ENCODE measurements at regions not wholly inside any gene's neighbourhood (a gene's known extent, or its start where the extent isn't known, plus 50 kb on each side); places are given as distances from the start of the nearest gene placed in this dataset.

DNA sequence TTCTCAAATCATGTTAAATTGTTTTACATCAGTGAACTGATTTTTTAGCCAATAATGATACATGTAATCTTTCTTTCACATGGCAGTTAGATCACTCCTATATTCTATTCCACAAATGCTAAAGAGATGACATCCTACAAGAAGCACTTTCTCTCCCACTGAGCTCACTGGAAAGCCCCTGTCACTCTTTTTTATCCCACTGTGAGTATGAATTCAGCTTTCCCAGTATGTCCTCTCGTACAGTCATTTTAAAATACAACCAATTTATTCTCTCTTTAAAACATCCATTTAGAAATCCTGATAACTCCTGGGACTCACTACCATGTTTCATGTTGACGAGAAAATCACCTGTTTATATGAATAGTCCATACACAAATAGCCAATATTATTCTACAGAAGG, 599.9 kb downstream of the SEMA5A start:
- FAIRE-seq (no peak), DNase-seq (ENCODE audit: low read depth, low spot score) (no peak)
- H3K4me1 ChIP-seq (ENCODE audit: control insufficient read depth, extremely low read depth, insufficient read depth, low read length): no peaks in the 10 kb centered on the region
- ChIA-PET CTCF (interaction anchor here (1.3 kb wide), 1 partner anchor 38 kb away, joined by 3 read pairs; no protein-coding TSS in a partner anchor), POLR2A (no interaction called here)
- H3K79me2 ChIP-seq (ENCODE audit: control insufficient read depth, insufficient read depth, low read length): no peaks in the 10 kb centered on the region
- H3K4me3 ChIP-seq (replicated peaks in 1 of 3; ENCODE audit: insufficient read depth in 1 of 3, low read depth in 1 of 3, low read length in 3 of 3): no peak overlapping the region
- no peaks in the 10 kb centered on the region for H3K9me1 ChIP-seq (replicated peaks; ENCODE audit: control insufficient read depth, extremely low read depth, insufficient read depth, low read length)
- TF ChIP-seq GATA2 (IDR thresholded peaks at IDR 0.05; ENCODE audit: insufficient read depth, insufficient read length, low read depth, low read length) (no peak), EZH2 (IDR thresholded peaks at IDR 0.05; ENCODE audit: borderline replicate concordance, low read depth, low read length, severe bottlenecking) (no peak), JUN (IDR thresholded peaks at IDR 0.05; ENCODE audit: borderline replicate concordance, insufficient read depth, insufficient read length, low read depth) (no peak), FOS (IDR thresholded peaks at IDR 0.05; ENCODE audit: borderline replicate concordance, insufficient read depth, low read length) (no peak), POLR2A (IDR thresholded peaks at IDR 0.05; ENCODE audit: low read depth, low read length) (no peak), MYC (IDR thresholded peaks at IDR 0.05; ENCODE audit: low read depth, low read length) (no peak), POLR2AphosphoS5 (IDR thresholded peaks at IDR 0.05; ENCODE audit: insufficient read depth, low read depth, low read length) (no peak)
- TF ChIP-seq, protein P1, sequence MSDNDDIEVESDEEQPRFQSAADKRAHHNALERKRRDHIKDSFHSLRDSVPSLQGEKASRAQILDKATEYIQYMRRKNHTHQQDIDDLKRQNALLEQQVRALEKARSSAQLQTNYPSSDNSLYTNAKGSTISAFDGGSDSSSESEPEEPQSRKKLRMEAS (IDR thresholded peaks at IDR 0.05; ENCODE audit: insufficient read depth, insufficient read length): no peak
- TF ChIP-seq, protein P2, sequence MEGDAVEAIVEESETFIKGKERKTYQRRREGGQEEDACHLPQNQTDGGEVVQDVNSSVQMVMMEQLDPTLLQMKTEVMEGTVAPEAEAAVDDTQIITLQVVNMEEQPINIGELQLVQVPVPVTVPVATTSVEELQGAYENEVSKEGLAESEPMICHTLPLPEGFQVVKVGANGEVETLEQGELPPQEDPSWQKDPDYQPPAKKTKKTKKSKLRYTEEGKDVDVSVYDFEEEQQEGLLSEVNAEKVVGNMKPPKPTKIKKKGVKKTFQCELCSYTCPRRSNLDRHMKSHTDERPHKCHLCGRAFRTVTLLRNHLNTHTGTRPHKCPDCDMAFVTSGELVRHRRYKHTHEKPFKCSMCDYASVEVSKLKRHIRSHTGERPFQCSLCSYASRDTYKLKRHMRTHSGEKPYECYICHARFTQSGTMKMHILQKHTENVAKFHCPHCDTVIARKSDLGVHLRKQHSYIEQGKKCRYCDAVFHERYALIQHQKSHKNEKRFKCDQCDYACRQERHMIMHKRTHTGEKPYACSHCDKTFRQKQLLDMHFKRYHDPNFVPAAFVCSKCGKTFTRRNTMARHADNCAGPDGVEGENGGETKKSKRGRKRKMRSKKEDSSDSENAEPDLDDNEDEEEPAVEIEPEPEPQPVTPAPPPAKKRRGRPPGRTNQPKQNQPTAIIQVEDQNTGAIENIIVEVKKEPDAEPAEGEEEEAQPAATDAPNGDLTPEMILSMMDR (IDR thresholded peaks at IDR 0.05; ENCODE audit: extremely low read depth in 1 of 2, insufficient read depth in 1 of 2, low read depth in 1 of 2, low read length in 2 of 2): no peak
- no peak overlapping the region for H2AFZ ChIP-seq (ENCODE audit: low read depth, low read length)
- no peak overlapping the region for H3K9ac ChIP-seq (replicated peaks; ENCODE audit: extremely low read depth, insufficient read depth, low read length)
- no peaks in the 10 kb centered on the region for H3K9me3 ChIP-seq (replicated peaks; ENCODE audit: control insufficient read depth, insufficient read depth, low read length)
- H3K27me3 ChIP-seq (ENCODE audit: control insufficient read depth in 2 of 2, insufficient read depth in 2 of 2, low read length in 2 of 2): no peaks in the 10 kb centered on the region
- no peak overlapping the region for H3K4me2 ChIP-seq (ENCODE audit: insufficient read depth, low read length)
- intact Hi-C loops (cut with micrococcal nuclease): no loop called here
- dilution Hi-C loops (cut with MboI; ENCODE audit: extremely low pct_ligation_motif_present, low sequenced_read_pairs): no loop called here
- no peaks in the 10 kb centered on the region for H3K36me3 ChIP-seq (ENCODE audit: control insufficient read depth in 2 of 2, extremely low read depth in 1 of 2, insufficient read depth in 2 of 2, low read length in 2 of 2)
- BruUV-seq (replicated peaks): no TSS peak
- no peaks in the 10 kb centered on the region for H4K20me1 ChIP-seq (replicated peaks; ENCODE audit: control insufficient read depth, extremely low read depth, insufficient read depth, low read length)
- H3K27ac ChIP-seq (ENCODE audit: insufficient read depth, low read depth, low read length): no peak overlapping the region

All from endothelial cell of umbilical vein (primary cell).